NB4 (cell line): ENCODE measurements at regions not wholly inside any gene's neighbourhood (a gene's known extent, or its start where the extent isn't known, plus 50 kb on each side); places are given as distances from the start of the nearest gene placed in this dataset.

Source experiments
- CTCF ChIP-seq: IDR thresholded peaks from one replicate; pipeline ENCODE4 v1.5.1; 2012; ENCODE audit warnings: low read depth, low read length
- MYC ChIP-seq: IDR thresholded peaks from 2 replicates; pipeline ENCODE4 v1.6.1; 2011; ENCODE audit warnings: low read depth, low read length
- POLR2A ChIP-seq: IDR thresholded peaks from 2 replicates; pipeline ENCODE4 v1.6.1; 2011; ENCODE audit warnings: mild to moderate bottlenecking; ENCODE audit not compliant: insufficient read length; ENCODE audit errors: extremely low read depth
- TF ChIP-seq, protein P1 (sequence below): IDR thresholded peaks from 2 replicates; pipeline ENCODE4 v1.6.1; 2011; ENCODE audit warnings: low read depth, low read length

DNA sequence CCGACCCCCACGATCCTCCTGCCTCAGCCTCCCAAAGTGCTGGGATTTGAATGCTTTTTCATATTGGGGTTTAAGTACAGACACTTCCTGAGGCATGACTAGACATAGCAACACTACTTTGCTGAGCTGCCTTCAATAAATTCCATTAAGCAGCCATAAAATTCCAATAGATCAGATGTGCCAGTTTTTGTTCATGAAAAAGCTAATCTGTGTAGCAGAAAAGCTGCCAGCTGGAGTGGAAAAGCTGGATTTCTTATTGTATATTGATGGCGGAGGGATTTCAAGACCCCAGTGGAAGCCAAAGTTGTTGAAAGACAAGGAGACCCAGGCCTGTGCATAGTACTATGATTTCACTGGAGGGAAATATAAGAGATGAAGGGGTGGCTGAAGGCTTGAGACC is 209.0 kb upstream of the NUDT4 start:
- TF ChIP-seq CTCF: no peak
- TF ChIP-seq POLR2A: no peak
- TF ChIP-seq MYC: no peak
- TF ChIP-seq, protein P1, sequence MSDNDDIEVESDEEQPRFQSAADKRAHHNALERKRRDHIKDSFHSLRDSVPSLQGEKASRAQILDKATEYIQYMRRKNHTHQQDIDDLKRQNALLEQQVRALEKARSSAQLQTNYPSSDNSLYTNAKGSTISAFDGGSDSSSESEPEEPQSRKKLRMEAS: no peak
